Neural crest cell (in vitro differentiated cells): ENCODE measurements at regions not wholly inside any gene's neighbourhood (a gene's known extent, or its start where the extent isn't known, plus 50 kb on each side); places are given as distances from the start of the nearest gene placed in this dataset.

ENCODE experiments used
- DNase-seq: peaks from one replicate; pipeline ENCODE4 v3.0.0; 2021; ENCODE audit warnings: low read depth, mixed read lengths, low spot score
- H3K27ac Mint-ChIP-seq: one replicate; pipeline ENCODE4 v1.8.0; 2021; ENCODE audit warnings: mild to moderate bottlenecking, mixed read lengths; ENCODE audit not compliant: unreplicated experiment
- H3K27me3 Mint-ChIP-seq: 2 replicates; pipeline ENCODE4 v1.8.0; 2021; ENCODE audit warnings: low read depth, mild to moderate bottlenecking, mixed read lengths
- H3K36me3 Mint-ChIP-seq: 2 replicates; pipeline ENCODE4 v1.8.0; 2021; ENCODE audit warnings: low read depth, mild to moderate bottlenecking, mixed read lengths
- H3K4me1 Mint-ChIP-seq: 2 replicates; pipeline ENCODE4 v1.8.0; 2021; ENCODE audit warnings: mixed read lengths
- H3K4me3 Mint-ChIP-seq: one replicate; pipeline ENCODE4 v1.8.0; 2021; ENCODE audit warnings: mild to moderate bottlenecking, mixed read lengths
- H3K9me3 Mint-ChIP-seq: 2 replicates; pipeline ENCODE4 v1.8.0; 2021; ENCODE audit warnings: mixed read lengths
- CTCF ChIP-seq: fragments of 200-600 bp; sonication (generic); conservative IDR thresholded peaks from 2 replicates; pipeline ENCODE4 v1.5.0; 2021; ENCODE audit warnings: antibody characterized with exemption, mild to moderate bottlenecking

DNA sequence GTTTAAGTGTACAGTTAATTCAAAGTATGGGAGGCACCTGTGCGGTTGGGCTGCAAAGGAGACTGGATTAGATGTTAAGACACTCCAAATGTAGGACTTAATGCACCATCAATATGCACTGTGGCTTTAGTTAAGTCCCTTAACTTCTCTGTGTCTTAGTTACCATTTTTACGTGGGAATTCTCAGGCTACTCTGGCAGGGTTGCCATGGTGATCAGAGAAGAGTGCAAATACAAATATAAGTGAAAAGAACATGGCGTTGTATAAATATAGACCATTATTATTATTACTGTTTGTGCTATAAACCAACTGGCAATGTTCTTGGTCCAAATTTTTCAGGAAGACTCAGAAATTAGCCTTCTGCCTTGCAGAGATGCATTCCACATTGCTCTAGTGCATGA lies 595.6 kb downstream of the NPHP4 start:
- Mint-ChIP-seq H3K9me3 (peaks cover 8% of the 10 kb centered on the region), H3K36me3 (no peaks in the 10 kb centered on the region), H3K27ac (no peak overlapping the region), H3K4me1 (peaks cover 19% of the 10 kb centered on the region), H3K27me3 (no peaks in the 10 kb centered on the region), H3K4me3 (no peak overlapping the region)
- no peak for DNase-seq
- no peak for TF ChIP-seq CTCF

DNA sequence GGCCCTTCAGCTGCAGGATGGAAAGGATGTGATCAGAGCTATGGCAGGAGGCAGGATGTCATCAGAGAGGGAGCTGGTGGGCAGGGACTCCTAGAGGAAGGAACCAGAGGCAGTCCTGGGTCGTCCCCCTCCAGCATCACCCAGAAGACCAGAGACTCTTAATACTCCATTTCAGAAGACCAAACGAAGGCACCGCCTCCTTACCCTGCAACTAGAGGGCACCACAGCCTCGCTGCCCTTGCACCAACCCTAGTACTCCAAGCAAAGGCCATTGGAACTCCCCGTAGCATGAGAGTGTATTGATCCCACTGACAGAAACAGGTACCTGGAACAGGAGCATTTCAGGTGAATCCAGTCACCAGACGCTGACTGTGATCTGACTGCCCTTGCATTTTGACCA lies 598.1 kb downstream of the NPHP4 start:
- H3K36me3 Mint-ChIP-seq: no peaks in the 10 kb centered on the region

DNA sequence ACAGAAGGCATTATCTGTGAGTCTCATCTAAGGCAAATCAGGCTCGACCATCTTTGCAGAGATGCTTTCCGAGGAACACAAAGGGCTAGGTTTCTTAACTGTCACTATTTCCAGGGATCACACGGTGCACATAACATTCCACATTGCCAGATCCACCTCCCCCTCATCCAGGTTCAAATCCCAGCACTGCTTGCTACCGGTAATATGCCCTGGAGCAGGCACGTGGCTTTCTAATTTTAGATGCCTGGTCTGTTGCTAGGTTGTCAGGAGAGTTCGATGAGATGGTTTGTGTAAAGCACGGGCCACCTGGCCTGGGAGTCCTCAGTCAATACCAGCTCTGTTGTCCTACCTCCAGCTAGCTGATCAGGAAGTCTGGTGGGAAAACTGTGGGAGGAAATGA lies 598.6 kb downstream of the NPHP4 start:
- Mint-ChIP-seq H3K27me3 (no peaks in the 10 kb centered on the region), H3K9me3 (peaks cover 2% of the 10 kb centered on the region), H3K4me1 (peaks cover 26% of the 10 kb centered on the region), H3K36me3 (no peaks in the 10 kb centered on the region), H3K4me3 (no peak overlapping the region), H3K27ac (no peak overlapping the region)
- DNase-seq: no peak
- no peak for TF ChIP-seq CTCF

More for the DNA sequence above, 598.1 kb downstream of the NPHP4 start:
- no peak for TF ChIP-seq CTCF
- peaks cover 6% of the 10 kb centered on the region for H3K9me3 Mint-ChIP-seq
- no peak for DNase-seq
- H3K4me1 Mint-ChIP-seq: peaks cover 25% of the 10 kb centered on the region
- H3K4me3 Mint-ChIP-seq: no peak overlapping the region
- H3K27ac Mint-ChIP-seq: no peak overlapping the region
- H3K27me3 Mint-ChIP-seq: no peaks in the 10 kb centered on the region

DNA sequence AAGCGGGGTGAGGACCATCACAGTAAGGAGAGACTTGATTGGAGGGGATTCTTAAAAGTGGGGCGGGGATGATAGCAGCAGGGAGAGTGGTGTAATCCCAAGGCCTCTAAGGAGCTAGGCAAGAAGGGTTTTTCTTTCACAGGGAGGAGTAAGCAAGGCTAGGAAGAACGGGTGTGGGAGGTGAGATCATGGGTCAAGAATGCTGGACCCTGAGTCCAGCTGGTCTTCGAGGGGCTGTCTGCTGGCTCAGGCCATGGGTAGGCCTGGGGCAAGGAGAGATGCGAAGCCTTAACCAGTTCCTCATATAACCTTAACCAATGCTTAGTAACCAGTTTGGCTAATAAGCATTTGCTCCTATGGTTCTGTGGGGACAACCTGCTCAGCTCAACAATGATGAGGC lies 599.1 kb downstream of the NPHP4 start:
- Mint-ChIP-seq H3K27me3 (no peaks in the 10 kb centered on the region), H3K9me3 (peaks cover 2% of the 10 kb centered on the region), H3K4me3 (no peak overlapping the region), H3K27ac (peak overlapping the region; percentile 37), H3K36me3 (no peaks in the 10 kb centered on the region), H3K4me1 (peaks cover 26% of the 10 kb centered on the region)
- DNase-seq: no peak
- TF ChIP-seq CTCF: no peak

GRCh38 chr1:5391725-5392124 lies 600.5 kb downstream of the NPHP4 start:
- Mint-ChIP-seq H3K9me3 (peaks cover under 1% of the 10 kb centered on the region), H3K4me3 (no peak overlapping the region), H3K27ac (no peak overlapping the region), H3K4me1 (peaks cover 14% of the 10 kb centered on the region), H3K27me3 (no peaks in the 10 kb centered on the region), H3K36me3 (no peaks in the 10 kb centered on the region)
- DNase-seq: no peak
- TF ChIP-seq CTCF: no peak

- TF ChIP-seq CTCF: no peak
- no peak for DNase-seq
- Mint-ChIP-seq H3K27ac (no peak overlapping the region), H3K27me3 (no peaks in the 10 kb centered on the region), H3K36me3 (no peaks in the 10 kb centered on the region), H3K4me3 (no peak overlapping the region), H3K9me3 (no peaks in the 10 kb centered on the region), H3K4me1 (peaks cover 12% of the 10 kb centered on the region)
Observed at GRCh38 chr1:5390504-5390903, 601.7 kb downstream of the NPHP4 start.
